ENCODE measurements at regions not wholly inside any gene's neighbourhood (a gene's known extent, or its start where the extent isn't known, plus 50 kb on each side); places are given as distances from the start of the nearest gene placed in this dataset.

- no peak for DNase-seq (ENCODE audit: low read depth in 2 of 2)
- TF ChIP-seq CTCF (IDR thresholded peaks at IDR 0.05; ENCODE audit: low read depth, low read length): no peak
- H3K4me3 ChIP-seq (replicated peaks in 1 of 2; ENCODE audit: low read depth in 2 of 2, low read length in 2 of 2): no peak overlapping the region
These were observed 124.7 kb downstream of the PAPOLA start for GRCh38 chr14:96626916-96627315.

- H3K4me3 ChIP-seq (replicated peaks in 1 of 2; ENCODE audit: low read depth in 2 of 2, low read length in 2 of 2): no peak overlapping the region
- no peak for DNase-seq (ENCODE audit: low read depth in 2 of 2)
- TF ChIP-seq CTCF (IDR thresholded peaks at IDR 0.05; ENCODE audit: low read depth, low read length): no peak
These were observed 125.2 kb downstream of the PAPOLA start for GRCh38 chr14:96627386-96627785.

GRCh38 chr14:96627811-96628775, 125.9 kb downstream of the PAPOLA start:
- no peak for DNase-seq (ENCODE audit: low read depth in 2 of 2)
- no peak overlapping the region for H3K4me3 ChIP-seq (replicated peaks in 1 of 2; ENCODE audit: low read depth in 2 of 2, low read length in 2 of 2)
- no peak for TF ChIP-seq CTCF (IDR thresholded peaks at IDR 0.05; ENCODE audit: low read depth, low read length)

GRCh38 chr14:96629082-96629481, 126.9 kb downstream of the PAPOLA start:
- TF ChIP-seq CTCF (IDR thresholded peaks at IDR 0.05; ENCODE audit: low read depth, low read length): no peak
- DNase-seq (ENCODE audit: low read depth in 2 of 2): no peak
- H3K4me3 ChIP-seq (replicated peaks in 1 of 2; ENCODE audit: low read depth in 2 of 2, low read length in 2 of 2): no peak overlapping the region

- TF ChIP-seq CTCF (IDR thresholded peaks at IDR 0.05; ENCODE audit: low read depth, low read length): no peak
- DNase-seq (ENCODE audit: low read depth in 2 of 2): no peak
- H3K4me3 ChIP-seq (replicated peaks in 1 of 2; ENCODE audit: low read depth in 2 of 2, low read length in 2 of 2): no peak overlapping the region
These were observed 127.5 kb downstream of the PAPOLA start for GRCh38 chr14:96629558-96630222.

DNA sequence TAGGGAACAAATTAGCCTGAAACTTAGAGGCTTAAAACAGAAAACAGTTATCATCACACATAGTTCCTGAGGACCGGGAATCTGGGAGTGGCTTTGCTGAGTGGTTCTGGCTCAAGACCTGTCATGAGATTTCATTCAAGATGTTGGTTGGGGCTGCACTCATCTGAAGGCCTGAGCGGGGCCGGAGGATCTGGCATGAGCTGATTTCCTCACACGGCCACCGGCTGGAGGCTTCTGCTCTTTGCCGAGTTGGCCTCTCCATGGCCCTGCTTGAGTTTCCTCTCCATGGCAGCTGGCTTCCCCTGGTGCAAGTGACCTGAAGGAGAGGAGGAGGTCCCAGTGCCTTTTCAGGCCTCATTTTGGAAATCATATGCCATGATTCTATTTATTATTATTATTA, 128.1 kb downstream of the PAPOLA start:
- no peak overlapping the region for H3K4me3 ChIP-seq (replicated peaks in 1 of 2; ENCODE audit: low read depth in 2 of 2, low read length in 2 of 2)
- DNase-seq (ENCODE audit: low read depth in 2 of 2): no peak
- TF ChIP-seq CTCF (IDR thresholded peaks at IDR 0.05; ENCODE audit: low read depth, low read length): no peak
